ENCODE measurements at regions not wholly inside any gene's neighbourhood (a gene's known extent, or its start where the extent isn't known, plus 50 kb on each side); places are given as distances from the start of the nearest gene placed in this dataset.

DNA sequence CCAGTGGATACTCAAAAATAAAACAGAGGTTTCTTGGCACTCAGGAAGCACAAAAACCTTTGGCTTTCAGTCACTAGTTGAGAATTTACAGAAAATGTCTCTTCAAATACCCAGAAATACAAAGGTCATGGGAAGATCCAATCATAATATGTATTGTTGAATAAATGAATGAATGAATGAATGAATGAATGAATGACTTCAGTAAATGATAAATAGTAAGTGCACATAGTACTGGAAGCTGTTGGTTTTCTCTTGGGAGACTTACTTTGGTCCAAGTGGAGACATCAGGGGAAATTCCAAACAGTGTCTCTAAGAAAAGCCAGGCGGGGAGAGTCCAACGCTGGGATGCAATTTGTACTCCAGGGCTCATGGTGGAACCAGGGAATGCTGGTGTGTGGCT, 261.3 kb upstream of the KLHL29 start:
- H3K36me3 Mint-ChIP-seq, result peaks cover 3% of the 10 kb centered on the region
- H3K4me3 Mint-ChIP-seq, result no peak overlapping the region
- TF ChIP-seq, protein P1, sequence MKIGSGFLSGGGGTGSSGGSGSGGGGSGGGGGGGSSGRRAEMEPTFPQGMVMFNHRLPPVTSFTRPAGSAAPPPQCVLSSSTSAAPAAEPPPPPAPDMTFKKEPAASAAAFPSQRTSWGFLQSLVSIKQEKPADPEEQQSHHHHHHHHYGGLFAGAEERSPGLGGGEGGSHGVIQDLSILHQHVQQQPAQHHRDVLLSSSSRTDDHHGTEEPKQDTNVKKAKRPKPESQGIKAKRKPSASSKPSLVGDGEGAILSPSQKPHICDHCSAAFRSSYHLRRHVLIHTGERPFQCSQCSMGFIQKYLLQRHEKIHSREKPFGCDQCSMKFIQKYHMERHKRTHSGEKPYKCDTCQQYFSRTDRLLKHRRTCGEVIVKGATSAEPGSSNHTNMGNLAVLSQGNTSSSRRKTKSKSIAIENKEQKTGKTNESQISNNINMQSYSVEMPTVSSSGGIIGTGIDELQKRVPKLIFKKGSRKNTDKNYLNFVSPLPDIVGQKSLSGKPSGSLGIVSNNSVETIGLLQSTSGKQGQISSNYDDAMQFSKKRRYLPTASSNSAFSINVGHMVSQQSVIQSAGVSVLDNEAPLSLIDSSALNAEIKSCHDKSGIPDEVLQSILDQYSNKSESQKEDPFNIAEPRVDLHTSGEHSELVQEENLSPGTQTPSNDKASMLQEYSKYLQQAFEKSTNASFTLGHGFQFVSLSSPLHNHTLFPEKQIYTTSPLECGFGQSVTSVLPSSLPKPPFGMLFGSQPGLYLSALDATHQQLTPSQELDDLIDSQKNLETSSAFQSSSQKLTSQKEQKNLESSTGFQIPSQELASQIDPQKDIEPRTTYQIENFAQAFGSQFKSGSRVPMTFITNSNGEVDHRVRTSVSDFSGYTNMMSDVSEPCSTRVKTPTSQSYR (CRISPR knock-in tag; IDR thresholded peaks at IDR 0.05), result no peak
- TF ChIP-seq CREB1 (CRISPR knock-in tag; IDR thresholded peaks at IDR 0.05) (no peak), GRHL2 (CRISPR knock-in tag; IDR thresholded peaks at IDR 0.05; ENCODE audit: insufficient replicate concordance, severe bottlenecking) (no peak), ZNF671 (CRISPR knock-in tag; IDR thresholded peaks at IDR 0.05) (no peak), TCF7 (CRISPR knock-in tag; IDR thresholded peaks at IDR 0.05; ENCODE audit: low read depth) (no peak), SOX15 (CRISPR knock-in tag; IDR thresholded peaks at IDR 0.05) (no peak), ZNF138 (CRISPR knock-in tag; conservative IDR thresholded peaks at IDR 0.05) (no peak), MYBL2 (CRISPR knock-in tag; IDR thresholded peaks at IDR 0.05) (no peak)
- TF ChIP-seq, protein P2, sequence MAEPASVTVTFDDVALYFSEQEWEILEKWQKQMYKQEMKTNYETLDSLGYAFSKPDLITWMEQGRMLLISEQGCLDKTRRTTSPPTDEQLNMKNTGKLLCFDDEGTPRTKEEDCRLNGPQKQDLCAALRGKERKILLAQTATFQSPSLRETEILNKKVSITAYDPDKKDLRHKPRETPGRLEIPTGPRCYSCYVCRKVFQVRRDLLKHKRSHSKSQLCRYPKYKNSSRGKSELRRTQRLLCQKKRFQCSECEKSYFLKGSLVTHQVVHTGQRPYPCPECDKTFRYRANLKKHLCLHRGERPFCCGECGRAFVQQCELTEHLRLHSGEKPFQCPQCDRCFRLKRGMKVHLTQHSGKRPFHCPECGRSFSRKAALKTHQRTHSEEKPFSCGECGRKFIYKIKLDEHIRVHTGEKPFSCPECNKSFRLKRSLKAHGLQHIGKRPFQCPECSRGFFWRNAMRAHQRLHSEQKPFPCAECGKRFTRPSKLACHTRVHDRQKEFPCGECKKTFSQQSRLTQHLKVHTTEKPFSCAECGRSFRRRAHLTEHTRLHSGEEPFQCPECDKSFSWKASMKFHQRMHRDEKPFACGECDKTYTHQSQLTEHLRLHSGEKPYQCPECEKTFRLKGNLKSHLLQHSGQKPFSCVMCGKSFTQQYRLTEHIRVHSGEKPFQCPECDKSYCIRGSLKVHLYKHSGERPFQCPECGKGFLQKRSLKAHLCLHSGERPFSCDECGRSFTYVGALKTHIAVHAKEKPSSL (CRISPR knock-in tag; conservative IDR thresholded peaks at IDR 0.05), result no peak
- H3K27ac Mint-ChIP-seq, result no peak overlapping the region
- ChIA-PET POLR2A (no interaction called here), CTCF (no interaction called here)
- H3K9me3 Mint-ChIP-seq, result peaks cover 15% of the 10 kb centered on the region
- H3K4me1 Mint-ChIP-seq, result no peaks in the 10 kb centered on the region; the same call in 1 of the 2 replicates
- DNase-seq (ENCODE audit: low spot score) (no peak), ATAC-seq (no peak)
- no peaks in the 10 kb centered on the region for H3K27me3 Mint-ChIP-seq (ENCODE audit: low read depth)

DNA sequence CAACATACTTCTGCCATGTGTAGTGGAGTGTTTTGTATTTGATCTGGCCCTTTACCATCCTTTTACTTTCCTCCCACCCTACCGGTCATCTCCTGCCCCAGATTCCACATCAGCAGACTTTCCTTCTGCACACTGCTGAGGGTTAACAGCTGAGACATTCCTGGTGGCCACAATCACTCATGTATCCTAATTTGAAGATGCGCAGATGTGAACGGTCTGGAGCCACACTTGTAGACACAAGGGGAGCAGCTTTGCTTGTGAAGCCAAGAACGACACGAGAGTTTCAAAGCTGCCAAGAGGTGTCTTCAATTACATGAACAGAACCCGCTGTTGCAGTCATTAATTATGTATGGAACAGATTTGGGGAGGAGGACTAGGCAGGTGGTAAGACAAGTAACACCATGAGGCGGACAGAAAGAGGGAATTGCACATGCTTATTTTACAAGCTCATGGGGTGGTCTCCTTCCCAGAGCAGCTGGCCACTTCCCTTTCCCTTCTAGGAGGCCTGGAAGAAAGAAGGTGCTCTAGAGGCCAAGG, 260.7 kb upstream of the KLHL29 start:
- no peak overlapping the region for H3K27ac Mint-ChIP-seq
- H3K9me3 Mint-ChIP-seq, result peaks cover 21% of the 10 kb centered on the region
- no peaks in the 10 kb centered on the region; the same call in 1 of the 2 replicates for H3K4me1 Mint-ChIP-seq
- POLR2A ChIA-PET, result no interaction called here
- TF ChIP-seq, protein P3, sequence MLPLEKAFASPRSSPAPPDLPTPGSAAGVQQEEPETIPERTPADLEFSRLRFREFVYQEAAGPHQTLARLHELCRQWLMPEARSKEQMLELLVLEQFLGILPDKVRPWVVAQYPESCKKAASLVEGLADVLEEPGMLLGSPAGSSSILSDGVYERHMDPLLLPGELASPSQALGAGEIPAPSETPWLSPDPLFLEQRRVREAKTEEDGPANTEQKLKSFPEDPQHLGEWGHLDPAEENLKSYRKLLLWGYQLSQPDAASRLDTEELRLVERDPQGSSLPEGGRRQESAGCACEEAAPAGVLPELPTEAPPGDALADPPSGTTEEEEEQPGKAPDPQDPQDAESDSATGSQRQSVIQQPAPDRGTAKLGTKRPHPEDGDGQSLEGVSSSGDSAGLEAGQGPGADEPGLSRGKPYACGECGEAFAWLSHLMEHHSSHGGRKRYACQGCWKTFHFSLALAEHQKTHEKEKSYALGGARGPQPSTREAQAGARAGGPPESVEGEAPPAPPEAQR (CRISPR knock-in tag; IDR thresholded peaks at IDR 0.05), result no peak
- TF ChIP-seq, protein P4, sequence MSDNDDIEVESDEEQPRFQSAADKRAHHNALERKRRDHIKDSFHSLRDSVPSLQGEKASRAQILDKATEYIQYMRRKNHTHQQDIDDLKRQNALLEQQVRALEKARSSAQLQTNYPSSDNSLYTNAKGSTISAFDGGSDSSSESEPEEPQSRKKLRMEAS (CRISPR knock-in tag; IDR thresholded peaks at IDR 0.05), result no peak
- peaks cover 9% of the 10 kb centered on the region for H3K36me3 Mint-ChIP-seq
- ATAC-seq (no peak), DNase-seq (ENCODE audit: low spot score) (no peak)
- no peak overlapping the region for H3K4me3 Mint-ChIP-seq
- CTCF ChIA-PET, result no interaction called here
- H3K27me3 Mint-ChIP-seq (ENCODE audit: low read depth), result no peaks in the 10 kb centered on the region; the same call in 1 of the 2 replicates

DNA sequence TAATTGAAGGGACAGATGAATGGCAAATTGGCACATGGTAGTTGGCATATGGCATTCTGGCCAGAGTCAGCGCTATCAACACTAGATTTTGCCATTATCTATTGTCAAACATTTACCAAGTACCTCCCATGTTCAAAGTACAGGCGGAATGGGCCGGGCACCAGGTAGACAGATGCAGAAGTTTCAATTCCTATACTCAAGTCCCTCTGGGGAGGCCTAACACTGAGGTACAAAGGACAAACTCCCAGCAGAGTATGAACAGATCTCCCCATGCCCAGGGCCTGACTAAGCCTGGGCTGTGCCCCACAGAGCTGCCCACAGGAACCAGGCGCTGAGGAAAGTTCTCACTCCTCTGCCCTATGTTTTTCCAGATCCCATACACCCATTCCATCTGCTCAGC, 257.5 kb upstream of the KLHL29 start:
- Mint-ChIP-seq H3K27ac (no peak overlapping the region), H3K4me3 (no peak overlapping the region), H3K27me3 (ENCODE audit: low read depth) (no peaks in the 10 kb centered on the region; the same call in 1 of the 2 replicates), H3K4me1 (no peaks in the 10 kb centered on the region; the same call in 1 of the 2 replicates), H3K36me3 (peaks cover 13% of the 10 kb centered on the region), H3K9me3 (peaks cover 25% of the 10 kb centered on the region)
- ChIA-PET POLR2A (no interaction called here), CTCF (no interaction called here)
- ATAC-seq (no peak), DNase-seq (ENCODE audit: low spot score) (no peak)
- TF ChIP-seq, protein P5, sequence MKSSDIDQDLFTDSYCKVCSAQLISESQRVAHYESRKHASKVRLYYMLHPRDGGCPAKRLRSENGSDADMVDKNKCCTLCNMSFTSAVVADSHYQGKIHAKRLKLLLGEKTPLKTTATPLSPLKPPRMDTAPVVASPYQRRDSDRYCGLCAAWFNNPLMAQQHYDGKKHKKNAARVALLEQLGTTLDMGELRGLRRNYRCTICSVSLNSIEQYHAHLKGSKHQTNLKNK (CRISPR knock-in tag; IDR thresholded peaks at IDR 0.05), result no peak
- TF ChIP-seq, protein P6, sequence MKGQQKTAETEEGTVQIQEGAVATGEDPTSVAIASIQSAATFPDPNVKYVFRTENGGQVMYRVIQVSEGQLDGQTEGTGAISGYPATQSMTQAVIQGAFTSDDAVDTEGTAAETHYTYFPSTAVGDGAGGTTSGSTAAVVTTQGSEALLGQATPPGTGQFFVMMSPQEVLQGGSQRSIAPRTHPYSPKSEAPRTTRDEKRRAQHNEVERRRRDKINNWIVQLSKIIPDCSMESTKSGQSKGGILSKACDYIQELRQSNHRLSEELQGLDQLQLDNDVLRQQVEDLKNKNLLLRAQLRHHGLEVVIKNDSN (CRISPR knock-in tag; IDR thresholded peaks at IDR 0.05), result no peak
- TF ChIP-seq ZNF121 (CRISPR knock-in tag; IDR thresholded peaks at IDR 0.05), result no peak
- TF ChIP-seq, protein P7, sequence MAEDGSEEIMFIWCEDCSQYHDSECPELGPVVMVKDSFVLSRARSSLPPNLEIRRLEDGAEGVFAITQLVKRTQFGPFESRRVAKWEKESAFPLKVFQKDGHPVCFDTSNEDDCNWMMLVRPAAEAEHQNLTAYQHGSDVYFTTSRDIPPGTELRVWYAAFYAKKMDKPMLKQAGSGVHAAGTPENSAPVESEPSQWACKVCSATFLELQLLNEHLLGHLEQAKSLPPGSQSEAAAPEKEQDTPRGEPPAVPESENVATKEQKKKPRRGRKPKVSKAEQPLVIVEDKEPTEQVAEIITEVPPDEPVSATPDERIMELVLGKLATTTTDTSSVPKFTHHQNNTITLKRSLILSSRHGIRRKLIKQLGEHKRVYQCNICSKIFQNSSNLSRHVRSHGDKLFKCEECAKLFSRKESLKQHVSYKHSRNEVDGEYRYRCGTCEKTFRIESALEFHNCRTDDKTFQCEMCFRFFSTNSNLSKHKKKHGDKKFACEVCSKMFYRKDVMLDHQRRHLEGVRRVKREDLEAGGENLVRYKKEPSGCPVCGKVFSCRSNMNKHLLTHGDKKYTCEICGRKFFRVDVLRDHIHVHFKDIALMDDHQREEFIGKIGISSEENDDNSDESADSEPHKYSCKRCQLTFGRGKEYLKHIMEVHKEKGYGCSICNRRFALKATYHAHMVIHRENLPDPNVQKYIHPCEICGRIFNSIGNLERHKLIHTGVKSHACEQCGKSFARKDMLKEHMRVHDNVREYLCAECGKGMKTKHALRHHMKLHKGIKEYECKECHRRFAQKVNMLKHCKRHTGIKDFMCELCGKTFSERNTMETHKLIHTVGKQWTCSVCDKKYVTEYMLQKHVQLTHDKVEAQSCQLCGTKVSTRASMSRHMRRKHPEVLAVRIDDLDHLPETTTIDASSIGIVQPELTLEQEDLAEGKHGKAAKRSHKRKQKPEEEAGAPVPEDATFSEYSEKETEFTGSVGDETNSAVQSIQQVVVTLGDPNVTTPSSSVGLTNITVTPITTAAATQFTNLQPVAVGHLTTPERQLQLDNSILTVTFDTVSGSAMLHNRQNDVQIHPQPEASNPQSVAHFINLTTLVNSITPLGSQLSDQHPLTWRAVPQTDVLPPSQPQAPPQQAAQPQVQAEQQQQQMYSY (CRISPR knock-in tag; IDR thresholded peaks at IDR 0.05), result no peak
- TF ChIP-seq, protein P8, sequence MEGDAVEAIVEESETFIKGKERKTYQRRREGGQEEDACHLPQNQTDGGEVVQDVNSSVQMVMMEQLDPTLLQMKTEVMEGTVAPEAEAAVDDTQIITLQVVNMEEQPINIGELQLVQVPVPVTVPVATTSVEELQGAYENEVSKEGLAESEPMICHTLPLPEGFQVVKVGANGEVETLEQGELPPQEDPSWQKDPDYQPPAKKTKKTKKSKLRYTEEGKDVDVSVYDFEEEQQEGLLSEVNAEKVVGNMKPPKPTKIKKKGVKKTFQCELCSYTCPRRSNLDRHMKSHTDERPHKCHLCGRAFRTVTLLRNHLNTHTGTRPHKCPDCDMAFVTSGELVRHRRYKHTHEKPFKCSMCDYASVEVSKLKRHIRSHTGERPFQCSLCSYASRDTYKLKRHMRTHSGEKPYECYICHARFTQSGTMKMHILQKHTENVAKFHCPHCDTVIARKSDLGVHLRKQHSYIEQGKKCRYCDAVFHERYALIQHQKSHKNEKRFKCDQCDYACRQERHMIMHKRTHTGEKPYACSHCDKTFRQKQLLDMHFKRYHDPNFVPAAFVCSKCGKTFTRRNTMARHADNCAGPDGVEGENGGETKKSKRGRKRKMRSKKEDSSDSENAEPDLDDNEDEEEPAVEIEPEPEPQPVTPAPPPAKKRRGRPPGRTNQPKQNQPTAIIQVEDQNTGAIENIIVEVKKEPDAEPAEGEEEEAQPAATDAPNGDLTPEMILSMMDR (IDR thresholded peaks at IDR 0.05), result no peak
- no peak for TF ChIP-seq NR3C1 (CRISPR knock-in tag; conservative IDR thresholded peaks at IDR 0.05; ENCODE audit: low read depth)
- TF ChIP-seq GTF2I (CRISPR knock-in tag; conservative IDR thresholded peaks at IDR 0.05), result no peak

Measured in WTC11 (cell line).